Hematopoietic multipotent progenitor cell treated with erythropoietin and hydrocortisone succinate and interleukin-3 and kit ligand, for 4 days (in vitro differentiated cells): ENCODE measurements at regions not wholly inside any gene's neighbourhood (a gene's known extent, or its start where the extent isn't known, plus 50 kb on each side); places are given as distances from the start of the nearest gene placed in this dataset.

Source experiments
- DNase-seq: peaks from one replicate; pipeline ENCODE4 v3.0.0-alpha.2; 2015

- no peak for DNase-seq
Measured at GRCh38 chr9:551986-552929, 289.2 kb upstream of the DMRT1 start.

GRCh38 chr9:555493-555892 lies 286.0 kb upstream of the DMRT1 start:
- no peak for DNase-seq

DNA sequence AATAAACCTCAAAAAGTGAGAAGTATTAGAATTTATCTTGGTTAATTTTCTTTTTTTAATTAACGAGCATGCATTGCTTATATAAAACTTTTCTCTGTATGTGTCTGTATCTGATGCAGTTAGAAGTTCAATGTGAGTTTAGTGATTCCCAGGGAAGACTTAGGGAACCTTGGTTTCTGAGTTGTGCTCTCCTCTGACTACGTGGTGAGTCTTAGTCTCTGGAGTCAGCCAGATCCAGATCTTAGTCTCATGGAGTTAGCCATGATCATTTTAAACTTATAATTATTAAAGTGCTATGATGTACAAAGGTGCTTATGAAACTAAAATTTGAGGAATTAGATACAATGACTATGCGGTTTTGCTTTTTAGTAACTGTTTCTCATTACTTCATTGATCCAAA lies 285.3 kb upstream of the DMRT1 start:
- no peak for DNase-seq

- no peak for DNase-seq
Measured at GRCh38 chr9:556675-557074, 284.8 kb upstream of the DMRT1 start.

- no peak for DNase-seq
Measured at GRCh38 chr9:557601-558201, 283.8 kb upstream of the DMRT1 start.

DNA sequence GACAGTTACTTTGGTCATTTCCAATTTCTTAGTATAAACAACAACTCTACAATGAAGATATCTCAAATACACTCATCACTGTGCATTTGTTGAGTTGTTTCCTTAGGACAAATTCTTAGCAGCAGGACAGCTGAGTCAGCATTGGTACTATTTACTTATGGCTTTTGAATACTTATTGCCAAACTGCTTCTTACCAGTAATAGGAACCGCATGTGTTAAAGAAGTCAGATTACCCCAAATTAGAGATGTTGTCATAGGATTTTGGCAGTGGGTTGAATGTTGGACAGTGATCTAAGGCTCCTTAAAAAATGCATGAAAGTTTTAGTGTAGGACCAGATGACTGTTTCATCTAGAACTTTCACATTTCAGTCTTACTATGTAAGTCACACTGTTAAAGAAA lies 280.1 kb upstream of the DMRT1 start:
- DNase-seq, result no peak

- DNase-seq, result no peak
Measured at GRCh38 chr9:563200-563599, 278.3 kb upstream of the DMRT1 start.

- DNase-seq, result no peak
Measured at GRCh38 chr9:565528-565927, 276.0 kb upstream of the DMRT1 start.

GRCh38 chr9:567128-567746 lies 274.3 kb upstream of the DMRT1 start:
- no peak for DNase-seq

GRCh38 chr9:567747-568305 lies 273.7 kb upstream of the DMRT1 start:
- no peak for DNase-seq

DNA sequence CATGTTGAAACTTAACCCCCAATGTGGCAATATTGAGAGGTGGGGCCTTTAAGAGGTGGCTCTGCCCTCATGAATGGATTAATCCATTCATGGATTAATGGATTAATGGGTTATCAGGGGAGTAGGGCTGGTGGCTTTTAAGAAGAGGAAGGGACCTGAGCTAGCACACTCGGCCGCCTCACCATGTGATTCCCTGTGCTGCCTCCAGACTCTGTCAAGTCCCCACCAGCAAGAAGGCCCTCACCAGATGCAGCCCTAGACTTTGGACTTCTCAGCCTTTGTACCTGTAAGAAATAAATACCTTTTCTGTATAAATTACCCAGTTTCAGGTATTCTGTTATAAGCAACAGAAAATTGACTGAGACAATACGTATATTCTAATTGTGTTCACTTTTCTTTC lies 272.2 kb upstream of the DMRT1 start:
- no peak for DNase-seq

DNA sequence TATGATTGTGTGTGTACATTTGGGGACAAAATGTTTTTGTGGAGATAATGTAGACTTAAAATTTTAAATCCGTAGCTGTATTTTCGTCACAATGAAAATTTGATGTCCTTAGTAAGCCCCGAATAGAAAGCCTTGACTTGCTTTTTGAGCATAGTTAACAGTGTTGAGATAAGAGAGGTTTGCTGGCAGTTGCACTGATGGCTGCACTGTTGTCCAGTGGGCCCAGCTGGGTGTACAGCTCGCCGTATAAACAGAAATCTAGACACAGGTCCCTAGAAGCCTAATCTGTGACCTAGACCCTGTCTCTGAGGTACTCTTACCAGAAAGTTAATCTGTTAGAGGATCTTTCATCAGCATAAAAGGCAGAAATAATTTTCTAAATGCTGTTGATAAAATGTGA lies 271.3 kb upstream of the DMRT1 start:
- no peak for DNase-seq

GRCh38 chr9:571066-571465 lies 270.4 kb upstream of the DMRT1 start:
- DNase-seq, result no peak

DNA sequence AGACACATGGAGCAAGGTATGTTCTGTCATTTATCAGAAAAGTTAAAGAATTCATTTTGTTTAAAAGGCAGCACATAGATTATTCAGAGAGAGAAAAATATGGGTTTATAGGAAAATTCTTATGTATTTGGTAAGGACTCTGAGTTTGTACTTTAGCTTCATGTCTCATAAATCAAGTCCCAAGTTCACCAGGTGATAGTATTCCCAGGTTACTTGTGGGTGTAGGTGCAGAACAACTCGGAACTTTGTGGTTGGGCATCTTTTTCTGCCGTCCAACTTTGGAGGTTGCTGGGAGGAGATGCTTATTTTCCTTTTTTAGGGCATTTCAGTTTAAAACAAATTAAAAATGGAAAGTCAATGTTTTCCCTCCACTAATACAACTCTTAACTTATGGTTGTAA lies 269.8 kb upstream of the DMRT1 start:
- DNase-seq, result no peak

GRCh38 chr9:573691-574410 lies 267.6 kb upstream of the DMRT1 start:
- DNase-seq, result no peak

DNA sequence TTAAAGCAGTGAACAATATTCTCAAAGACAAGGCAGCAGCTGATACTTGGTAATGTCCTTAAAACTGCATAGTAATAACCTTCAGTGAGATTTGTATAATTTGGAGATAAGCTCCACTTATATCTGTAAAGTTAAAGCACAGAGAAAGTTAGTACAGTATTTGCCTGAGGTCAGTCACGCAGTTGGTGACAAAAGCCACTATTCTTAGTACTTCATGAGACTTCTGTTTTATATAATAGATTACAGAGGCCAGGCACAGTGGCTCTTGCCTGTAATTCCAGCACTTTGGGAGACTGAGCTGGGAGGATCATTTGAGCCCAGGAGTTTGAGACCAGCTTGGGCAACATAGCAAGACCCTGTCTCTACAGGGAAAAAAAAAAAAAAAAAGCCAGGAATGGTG lies 266.4 kb upstream of the DMRT1 start:
- DNase-seq, result no peak

DNA sequence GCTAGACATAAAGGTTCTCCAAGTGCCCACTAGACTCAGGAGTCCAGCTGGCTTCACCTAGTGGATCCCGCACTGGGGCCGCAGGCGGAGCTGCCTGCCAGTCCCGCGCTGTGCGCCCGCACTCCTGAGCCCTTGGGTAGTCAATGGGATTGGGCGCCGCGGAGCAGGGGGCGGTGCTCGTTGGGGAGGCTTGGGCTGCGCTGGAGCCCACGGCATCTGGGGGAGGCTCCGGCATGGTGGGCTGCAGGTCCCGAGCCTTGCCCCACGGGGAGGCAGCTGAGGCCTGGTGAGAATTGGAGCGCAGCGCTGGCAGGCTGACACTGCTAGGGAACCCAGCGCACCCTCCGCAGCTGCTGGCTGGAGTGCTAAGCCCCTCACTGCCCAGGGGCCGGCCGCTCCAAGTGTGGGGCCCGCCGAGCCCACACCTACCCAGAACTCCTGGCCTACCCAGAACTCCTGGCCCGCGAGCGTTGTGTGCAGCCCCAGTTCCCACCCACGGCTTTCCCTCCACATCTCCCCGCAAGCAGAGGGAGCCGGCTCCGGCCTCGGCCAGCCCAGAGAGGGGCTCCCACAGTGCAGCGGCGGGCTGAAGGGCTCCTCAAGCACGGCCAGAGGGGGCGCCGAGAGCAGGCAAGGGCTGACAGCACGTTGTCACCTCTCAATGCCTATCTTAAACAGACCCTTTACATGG lies 260.7 kb upstream of the DMRT1 start:
- DNase-seq, result no peak

GRCh38 chr9:581673-582497 lies 259.6 kb upstream of the DMRT1 start:
- no peak for DNase-seq

- DNase-seq, result no peak
Measured at GRCh38 chr9:582775-583174, 258.7 kb upstream of the DMRT1 start.

DNA sequence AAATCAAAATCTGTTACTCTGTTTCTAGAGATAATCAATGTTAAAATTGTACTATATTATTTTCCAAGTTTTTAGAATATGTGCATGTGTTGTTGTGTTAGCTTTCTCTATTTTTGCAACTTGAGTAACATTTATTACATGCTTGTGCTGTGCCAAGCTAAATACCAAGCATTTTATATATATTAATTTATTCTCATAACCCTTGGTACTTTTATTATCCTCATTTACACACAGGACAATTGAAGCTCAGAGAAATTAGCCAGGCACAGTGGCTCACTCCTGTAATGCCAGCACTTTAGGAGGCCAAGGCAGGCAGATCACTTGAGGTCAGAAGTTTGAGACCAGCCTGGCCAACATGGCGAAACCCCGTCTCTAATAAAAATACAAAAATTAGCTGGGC lies 254.0 kb upstream of the DMRT1 start:
- no peak for DNase-seq

GRCh38 chr9:588981-589380 lies 252.5 kb upstream of the DMRT1 start:
- DNase-seq, result no peak

DNA sequence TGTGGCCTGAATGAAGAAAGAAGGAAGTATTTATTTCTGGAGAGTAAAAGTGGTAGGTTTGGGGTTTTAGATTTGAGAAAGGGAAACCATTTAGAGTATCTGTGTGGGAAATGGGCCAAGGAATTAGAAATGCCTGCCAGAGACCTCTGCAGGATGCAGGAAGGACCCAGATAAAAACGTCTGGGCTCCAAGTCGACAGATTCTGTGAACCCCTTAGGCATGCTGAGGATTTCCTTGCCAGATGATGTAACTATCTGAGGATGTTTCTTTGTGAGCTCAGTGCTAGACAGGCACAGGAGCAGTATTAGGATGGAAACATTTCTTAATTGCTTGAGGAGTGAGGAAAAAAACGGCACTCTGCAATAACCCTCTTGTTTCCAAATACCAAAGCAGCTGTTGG lies 251.8 kb upstream of the DMRT1 start:
- peak; percentile 71 for DNase-seq
